GM19438 (cell line): ENCODE measurements at regions not wholly inside any gene's neighbourhood (a gene's known extent, or its start where the extent isn't known, plus 50 kb on each side); places are given as distances from the start of the nearest gene placed in this dataset.
A peak's percentile ranks its signal among the peaks of the same experiment; 100 is the strongest.

Experiments
- ATAC-seq: cut with Tn5 transposase; IDR thresholded peaks from one replicate; pipeline ENCODE4 v1.9.1; 2021; ENCODE audit warnings: low read depth; ENCODE audit not compliant: unreplicated experiment

GRCh38 chr18:72692086-72692485 lies 147.9 kb upstream of the CBLN2 start:
- no peak for ATAC-seq

GRCh38 chr18:72687736-72688135 lies 143.6 kb upstream of the CBLN2 start:
- ATAC-seq: no peak

- ATAC-seq: no peak
Observed at GRCh38 chr18:72675394-72675793, 131.3 kb upstream of the CBLN2 start.

GRCh38 chr18:72674710-72675109 lies 130.6 kb upstream of the CBLN2 start:
- peak; percentile 94 for ATAC-seq

GRCh38 chr18:72673242-72673641 lies 129.1 kb upstream of the CBLN2 start:
- ATAC-seq: no peak

- ATAC-seq: peak; percentile 35
Observed at GRCh38 chr18:72672364-72673184, 128.4 kb upstream of the CBLN2 start.

GRCh38 chr18:72667932-72668331 lies 123.8 kb upstream of the CBLN2 start:
- no peak for ATAC-seq

GRCh38 chr18:72652990-72653593 lies 109.0 kb upstream of the CBLN2 start:
- ATAC-seq: peak; percentile 91

GRCh38 chr18:72651033-72651432 lies 106.9 kb upstream of the CBLN2 start:
- no peak for ATAC-seq

GRCh38 chr18:72648481-72648960 lies 104.4 kb upstream of the CBLN2 start:
- ATAC-seq: no peak

- ATAC-seq: no peak
Observed at GRCh38 chr18:72648079-72648478, 103.9 kb upstream of the CBLN2 start.

- ATAC-seq: no peak
Observed at GRCh38 chr18:72640557-72640956, 96.4 kb upstream of the CBLN2 start.

GRCh38 chr18:72638376-72638775 lies 94.2 kb upstream of the CBLN2 start:
- ATAC-seq: no peak

GRCh38 chr18:72637721-72638120 lies 93.6 kb upstream of the CBLN2 start:
- no peak for ATAC-seq

GRCh38 chr18:72637299-72637698 lies 93.2 kb upstream of the CBLN2 start:
- no peak for ATAC-seq

- no peak for ATAC-seq
Observed at GRCh38 chr18:72636611-72637010, 92.5 kb upstream of the CBLN2 start.

GRCh38 chr18:72634500-72634899 lies 90.4 kb upstream of the CBLN2 start:
- ATAC-seq: no peak

- no peak for ATAC-seq
Observed at GRCh38 chr18:72630991-72631390, 86.8 kb upstream of the CBLN2 start.

- ATAC-seq: no peak
Observed at GRCh38 chr18:72623444-72623843, 79.3 kb upstream of the CBLN2 start.

GRCh38 chr18:72613534-72613930 lies 69.4 kb upstream of the CBLN2 start:
- no peak for ATAC-seq

GRCh38 chr18:72612894-72613533 lies 68.9 kb upstream of the CBLN2 start:
- no peak for ATAC-seq

GRCh38 chr18:72605376-72605775 lies 61.2 kb upstream of the CBLN2 start:
- ATAC-seq: no peak
